Esophagus (tissue), 2 donors: ENCODE measurements at regions not wholly inside any gene's neighbourhood (a gene's known extent, or its start where the extent isn't known, plus 50 kb on each side); places are given as distances from the start of the nearest gene placed in this dataset.

ENCODE experiments used
- H3K27ac ChIP-seq, 2 donors: one replicate each; pipeline ENCODE4 v1.5.1; 2013; ENCODE audit warnings: low read depth in 2 of 2, mild to moderate bottlenecking in 2 of 2, inconsistent platforms in 1 of 2, low read length in 1 of 2, moderate library complexity in 1 of 2
- H3K27me3 ChIP-seq, 2 donors: one replicate each; pipeline ENCODE4 v1.6.1; 2013; ENCODE audit warnings: low read length in 2 of 2, control low read depth in 1 of 2, mild to moderate bottlenecking in 1 of 2; ENCODE audit not compliant: insufficient read depth in 2 of 2, control insufficient read depth in 1 of 2
- H3K36me3 ChIP-seq, 2 donors: one replicate each; pipeline ENCODE4 v1.6.1; 2013; ENCODE audit warnings: low read length in 1 of 2; ENCODE audit not compliant: control insufficient read depth in 2 of 2, insufficient read depth in 2 of 2
- H3K4me1 ChIP-seq, 2 donors: one replicate each; pipeline ENCODE4 v1.6.1; 2013; ENCODE audit warnings: low read length in 1 of 2; ENCODE audit not compliant: control insufficient read depth in 2 of 2, insufficient read depth in 2 of 2
- H3K4me3 ChIP-seq, 2 donors: one replicate each; pipeline ENCODE4 v1.5.1; 2013; ENCODE audit warnings: low read length in 2 of 2, mild to moderate bottlenecking in 2 of 2, low read depth in 1 of 2, moderate library complexity in 1 of 2
- H3K9me3 ChIP-seq, 2 donors: one replicate each; pipeline ENCODE4 v1.6.1; 2013; ENCODE audit warnings: mild to moderate bottlenecking in 2 of 2, low read depth in 1 of 2, low read length in 1 of 2, moderate library complexity in 1 of 2; ENCODE audit not compliant: control insufficient read depth in 2 of 2, insufficient read depth in 1 of 2
- WGBS, 2 donors: extraction: QIAGEN DNeasy Blood & Tissue Kit; methylation state at CpG; one replicate each; pipeline ENCODE4 v1.1.7; 2013; 5-methylcytosine and 5-hydroxymethylcytosine counted together
- donor health status: healthy with polysubstance abuse.
- donor health status: Bipolar disorder and iron deficiency.

GRCh38 chr4:24729119-24729730, 66.1 kb upstream of the SOD3 start:
- H3K27me3 ChIP-seq, result no peaks in the 10 kb centered on the region
- H3K36me3 ChIP-seq, result no peaks in the 10 kb centered on the region
- no peak overlapping the region for H3K27ac ChIP-seq
- no peaks in the 10 kb centered on the region for H3K9me3 ChIP-seq
- H3K4me1 ChIP-seq, result no peaks in the 10 kb centered on the region
- no peak overlapping the region for H3K4me3 ChIP-seq
- 67 to 75% methylated on average over 6 of the region's 6 CpGs for WGBS, 2 donors

- H3K27ac ChIP-seq, result no peak overlapping the region
- no peak overlapping the region for H3K4me3 ChIP-seq
- no peaks in the 10 kb centered on the region for H3K27me3 ChIP-seq
- H3K4me1 ChIP-seq, result no peaks in the 10 kb centered on the region
- H3K9me3 ChIP-seq, result no peaks in the 10 kb centered on the region
- no peaks in the 10 kb centered on the region for H3K36me3 ChIP-seq
- 74 to 80% methylated on average over 16 of the region's 16 CpGs for WGBS, 2 donors
Measured at GRCh38 chr4:24730256-24731001, 64.9 kb upstream of the SOD3 start.

- Histone ChIP-seq H3K9me3 (no peaks in the 10 kb centered on the region), H3K4me1 (no peaks in the 10 kb centered on the region), H3K27me3 (no peaks in the 10 kb centered on the region), H3K27ac (no peak overlapping the region), H3K4me3 (no peak overlapping the region), H3K36me3 (no peaks in the 10 kb centered on the region)
- WGBS, 2 donors, result 78 to 85% methylated on average over 2 of the region's 2 CpGs
Measured at GRCh38 chr4:24731448-24731847, 63.9 kb upstream of the SOD3 start.

- Histone ChIP-seq H3K9me3 (peaks cover 0 to 3% of the 10 kb centered on the region in 2 donors), H3K27ac (no peak overlapping the region), H3K27me3 (no peaks in the 10 kb centered on the region), H3K4me1 (no peaks in the 10 kb centered on the region), H3K36me3 (no peaks in the 10 kb centered on the region), H3K4me3 (no peak overlapping the region)
- 56 to 58% methylated on average over 1 of the region's 1 CpG for WGBS, 2 donors
Measured at GRCh38 chr4:24734511-24734910, 60.9 kb upstream of the SOD3 start.

GRCh38 chr4:24736066-24736465, 59.3 kb upstream of the SOD3 start:
- Histone ChIP-seq H3K27ac (no peak overlapping the region), H3K36me3 (no peaks in the 10 kb centered on the region), H3K4me3 (no peak overlapping the region), H3K4me1 (no peaks in the 10 kb centered on the region), H3K27me3 (no peaks in the 10 kb centered on the region), H3K9me3 (peaks cover 0 to 3% of the 10 kb centered on the region in 2 donors)
- 66 to 67% methylated on average over 5 of the region's 5 CpGs for WGBS, 2 donors

GRCh38 chr4:24741910-24742309, 53.5 kb upstream of the SOD3 start:
- Histone ChIP-seq H3K4me1 (no peaks in the 10 kb centered on the region), H3K4me3 (no peak overlapping the region), H3K27ac (no peak overlapping the region), H3K9me3 (peaks cover 0 to 3% of the 10 kb centered on the region in 2 donors), H3K27me3 (no peaks in the 10 kb centered on the region), H3K36me3 (no peaks in the 10 kb centered on the region)
- 69 to 79% methylated on average over 5 of the region's 5 CpGs for WGBS, 2 donors

- 82 to 85% methylated on average over 2 of the region's 2 CpGs for WGBS, 2 donors
- Histone ChIP-seq H3K9me3 (peaks cover 0 to 3% of the 10 kb centered on the region in 2 donors), H3K27ac (no peak overlapping the region)
Measured at GRCh38 chr4:24742335-24742734, 53.0 kb upstream of the SOD3 start.

GRCh38 chr4:24742773-24743172, 52.6 kb upstream of the SOD3 start:
- no peaks in the 10 kb centered on the region for H3K4me1 ChIP-seq
- H3K36me3 ChIP-seq, result no peaks in the 10 kb centered on the region
- no peak overlapping the region for H3K4me3 ChIP-seq
- H3K9me3 ChIP-seq, result no peaks in the 10 kb centered on the region
- 76 to 77% methylated on average over 5 of the region's 5 CpGs for WGBS, 2 donors
- H3K27ac ChIP-seq, result no peak overlapping the region
- H3K27me3 ChIP-seq, result no peaks in the 10 kb centered on the region

More at GRCh38 chr4:24742335-24742734, 53.0 kb upstream of the SOD3 start:
- no peaks in the 10 kb centered on the region for H3K36me3 ChIP-seq
- no peaks in the 10 kb centered on the region for H3K27me3 ChIP-seq
- H3K4me3 ChIP-seq, result no peak overlapping the region
- H3K4me1 ChIP-seq, result no peaks in the 10 kb centered on the region

- WGBS, 2 donors, result 72 to 79% methylated on average over 5 of the region's 5 CpGs
- no peaks in the 10 kb centered on the region for H3K27me3 ChIP-seq
- no peak overlapping the region for H3K4me3 ChIP-seq
- H3K36me3 ChIP-seq, result no peaks in the 10 kb centered on the region
- no peaks in the 10 kb centered on the region for H3K9me3 ChIP-seq
- no peak overlapping the region for H3K27ac ChIP-seq
- H3K4me1 ChIP-seq, result no peaks in the 10 kb centered on the region
Measured at GRCh38 chr4:24743206-24743605, 52.2 kb upstream of the SOD3 start.

GRCh38 chr4:24743927-24744326, 51.4 kb upstream of the SOD3 start:
- Histone ChIP-seq H3K4me1 (no peaks in the 10 kb centered on the region), H3K27ac (no peak overlapping the region), H3K27me3 (no peaks in the 10 kb centered on the region), H3K4me3 (no peak overlapping the region), H3K36me3 (no peaks in the 10 kb centered on the region), H3K9me3 (no peaks in the 10 kb centered on the region)
- WGBS, 2 donors, result 84 to 89% methylated on average over 5 of the region's 5 CpGs
